Panc1 (cell line): ENCODE measurements at regions not wholly inside any gene's neighbourhood (a gene's known extent, or its start where the extent isn't known, plus 50 kb on each side); places are given as distances from the start of the nearest gene placed in this dataset.

Source experiments
- ATAC-seq: fragments of 200-7000 bp; cut with Tn5 transposase; 2 replicates; pipeline ENCODE4 v1.9.1; 2020; ENCODE audit warnings: mild to moderate bottlenecking, moderate library complexity
- BruUV-seq: library from RNA; stranded (reverse); fragments of 400-500 nt; replicated peaks from 2 replicates; lab custom pipeline; 2021; lab: Mats Ljungman, UMichigan
- CTCF ChIA-PET: fragments of 300-600 bp; sonication (Branson Sonifier 250); formaldehyde crosslinking; loops from one replicate; lab custom pipeline; 2022; ENCODE audit warnings: antibody characterized with exemption; lab: Charles Lee
- POLR2A ChIA-PET: fragments of 300-600 bp; sonication (Branson Sonifier 250); formaldehyde crosslinking; loops from one replicate; lab custom pipeline; 2022; ENCODE audit warnings: antibody characterized with exemption; lab: Charles Lee
- DNase-seq: peaks from one replicate; pipeline ENCODE4 v3.0.0-alpha.2; 2010; ENCODE audit warnings: low read depth, low spot score
- H3K27ac ChIP-seq: 2 replicates; pipeline ENCODE4 v1.5.1; 2011; ENCODE audit warnings: mild to moderate bottlenecking, low read length, inconsistent platforms
- H3K27me3 ChIP-seq: fragments of 200-500 bp; sonication (Bioruptor generic); 2 replicates; pipeline ENCODE4 v1.6.0; 2014; ENCODE audit warnings: low read length, inconsistent platforms; ENCODE audit not compliant: control insufficient read depth, insufficient read depth
- H3K36me3 ChIP-seq: fragments of 200-500 bp; sonication (Bioruptor generic); 2 replicates; pipeline ENCODE4 v1.5.1; 2014; ENCODE audit warnings: inconsistent platforms, mild to moderate bottlenecking, low read length, moderate library complexity; ENCODE audit not compliant: control insufficient read depth, insufficient read depth
- H3K4me1 ChIP-seq: 2 replicates; pipeline ENCODE4 v1.5.1; 2011; ENCODE audit warnings: inconsistent platforms, mild to moderate bottlenecking, low read length, moderate library complexity; ENCODE audit not compliant: control insufficient read depth, insufficient read depth
- H3K4me3 ChIP-seq, 2 experiments: 2 replicates each; pipeline ENCODE4 v1.5.1; 2011 to 2012; ENCODE audit warnings: low read depth in 2 of 2, low read length in 2 of 2, mild to moderate bottlenecking in 2 of 2, inconsistent platforms in 1 of 2, moderate library complexity in 1 of 2
- H3K9me3 ChIP-seq: fragments of 200-500 bp; sonication (Bioruptor generic); 2 replicates; pipeline ENCODE4 v1.5.1; 2014; ENCODE audit warnings: low read depth, mild to moderate bottlenecking, inconsistent platforms, low read length, moderate library complexity; ENCODE audit not compliant: control insufficient read depth, insufficient read depth
- CTCF ChIP-seq: fragments of 450-650 bp; IDR thresholded peaks from 2 replicates; pipeline ENCODE4 v1.5.1; 2017; ENCODE audit warnings: mild to moderate bottlenecking
- POLR2AphosphoS5 ChIP-seq: IDR thresholded peaks from 2 replicates; pipeline ENCODE4 v1.6.1; 2012; ENCODE audit warnings: mild to moderate bottlenecking, low read depth, low read length, moderate library complexity
- REST ChIP-seq, 2 experiments: IDR thresholded peaks; 2 replicates each; pipeline ENCODE4 v1.6.1; 2011 to 2012; ENCODE audit warnings: low read depth in 2 of 2, control low read depth in 1 of 2, low read length in 1 of 2, mild to moderate bottlenecking in 1 of 2, moderate library complexity in 1 of 2; ENCODE audit not compliant: insufficient read depth in 1 of 2
- SIN3A ChIP-seq: IDR thresholded peaks from 2 replicates; pipeline ENCODE4 v1.6.1; 2012; ENCODE audit warnings: low read depth, mild to moderate bottlenecking, low read length, moderate library complexity, borderline replicate concordance; ENCODE audit not compliant: insufficient read depth
- TCF7L2 ChIP-seq: IDR thresholded peaks from 2 replicates; pipeline ENCODE4 v1.6.1; 2011; ENCODE audit warnings: mild to moderate bottlenecking, low read depth, low read length, inconsistent platforms
- in situ Hi-C: cut with HindIII; loops from 2 replicates; pipeline ENCODE4 v1.10.0; 2016; ENCODE audit warnings: low sequenced_read_pairs, low pct_unique_long_range_greater_than_20kb
- intact Hi-C: fragments of 100-400 bp; cut with micrococcal nuclease; formaldehyde crosslinking; loops from one replicate; pipeline ENCODE4 v1.10.0; 2022; ENCODE audit not compliant: unreplicated experiment

- H3K27me3 ChIP-seq = no peaks in the 10 kb centered on the region
- in situ Hi-C loops (no loop called here), intact Hi-C loops (no loop called here)
- POLR2A ChIA-PET = no interaction called here
- H3K9me3 ChIP-seq = no peaks in the 10 kb centered on the region
- no peak for DNase-seq
- ATAC-seq = no peak
- H3K36me3 ChIP-seq = no peaks in the 10 kb centered on the region
- H3K4me1 ChIP-seq = no peaks in the 10 kb centered on the region
- no peak overlapping the region for H3K4me3 ChIP-seq
- TF ChIP-seq REST (IDR thresholded peaks at IDR 0.05; ENCODE audit: insufficient read depth in 1 of 2, low read depth in 2 of 2, low read length in 1 of 2) (no peak), SIN3A (no peak), POLR2AphosphoS5 (no peak), CTCF (no peak), TCF7L2 (no peak)
- no peak overlapping the region for H3K27ac ChIP-seq
- no TSS peak for BruUV-seq
- CTCF ChIA-PET = no interaction called here
These were observed 965.2 kb downstream of the VRK1 start for GRCh38 chr14:97762386-97762785.

- BruUV-seq = no TSS peak
- H3K4me3 ChIP-seq = no peak overlapping the region
- intact Hi-C loops (no loop called here), in situ Hi-C loops (no loop called here)
- no peaks in the 10 kb centered on the region for H3K27me3 ChIP-seq
- TF ChIP-seq POLR2AphosphoS5 (no peak), REST (IDR thresholded peaks at IDR 0.05; ENCODE audit: insufficient read depth in 1 of 2, low read depth in 2 of 2, low read length in 1 of 2) (no peak), TCF7L2 (no peak), CTCF (no peak), SIN3A (no peak)
- POLR2A ChIA-PET = no interaction called here
- H3K9me3 ChIP-seq = no peaks in the 10 kb centered on the region
- ATAC-seq (no peak), DNase-seq (no peak)
- no peaks in the 10 kb centered on the region for H3K36me3 ChIP-seq
- H3K4me1 ChIP-seq = no peaks in the 10 kb centered on the region
- H3K27ac ChIP-seq = no peak overlapping the region
- CTCF ChIA-PET = no interaction called here
These were observed 974.3 kb downstream of the VRK1 start for GRCh38 chr14:97771340-97772045.
